Activated CD4-positive, alpha-beta T cell treated with anti-CD3 and anti-CD28 coated beads, Interleukin-2, Interleukin-6, amounts not matched to agents 100 ng/mL and 50 ng/mL, durations not matched to agents 16 hours and 8 hours (primary cell): ENCODE measurements at regions not wholly inside any gene's neighbourhood (a gene's known extent, or its start where the extent isn't known, plus 50 kb on each side); places are given as distances from the start of the nearest gene placed in this dataset.

ENCODE experiments used
- DNase-seq: peaks from one replicate; pipeline ENCODE4 v3.0.0-alpha.2; 2020

GRCh38 chr18:2082676-2083075 lies 488.6 kb downstream of the METTL4 start:
- no peak for DNase-seq

- DNase-seq = peak; percentile 21
These were observed 487.6 kb downstream of the METTL4 start for GRCh38 chr18:2083691-2084090.

GRCh38 chr18:2086439-2086838 lies 484.9 kb downstream of the METTL4 start:
- DNase-seq = no peak

- DNase-seq = no peak
These were observed 483.2 kb downstream of the METTL4 start for GRCh38 chr18:2087877-2088673.

- no peak for DNase-seq
These were observed 481.9 kb downstream of the METTL4 start for GRCh38 chr18:2089396-2089795.

- DNase-seq = no peak
These were observed 479.4 kb downstream of the METTL4 start for GRCh38 chr18:2091937-2092336.

- no peak for DNase-seq
These were observed 474.8 kb downstream of the METTL4 start for GRCh38 chr18:2096551-2096950.

- DNase-seq = no peak
These were observed 470.6 kb downstream of the METTL4 start for GRCh38 chr18:2100694-2101213.

- DNase-seq = no peak
These were observed 469.3 kb downstream of the METTL4 start for GRCh38 chr18:2102022-2102421.

- no peak for DNase-seq
These were observed 468.0 kb downstream of the METTL4 start for GRCh38 chr18:2103299-2103698.

GRCh38 chr18:2104620-2105462 lies 466.5 kb downstream of the METTL4 start:
- DNase-seq = peak; percentile 59

- no peak for DNase-seq
These were observed 462.7 kb downstream of the METTL4 start for GRCh38 chr18:2108591-2108990.

- DNase-seq = no peak
These were observed 459.8 kb downstream of the METTL4 start for GRCh38 chr18:2111456-2111855.

GRCh38 chr18:2112435-2113045 lies 458.8 kb downstream of the METTL4 start:
- no peak for DNase-seq

- no peak for DNase-seq
These were observed 457.0 kb downstream of the METTL4 start for GRCh38 chr18:2114289-2114688.

GRCh38 chr18:2114765-2115164 lies 456.5 kb downstream of the METTL4 start:
- no peak for DNase-seq

GRCh38 chr18:2121224-2121623 lies 450.1 kb downstream of the METTL4 start:
- DNase-seq = no peak

GRCh38 chr18:2123077-2123476 lies 448.2 kb downstream of the METTL4 start:
- no peak for DNase-seq

GRCh38 chr18:2134364-2134763 lies 436.9 kb downstream of the METTL4 start:
- DNase-seq = no peak

- DNase-seq = no peak
These were observed 436.0 kb downstream of the METTL4 start for GRCh38 chr18:2135309-2135708.

- DNase-seq = no peak
These were observed 432.8 kb downstream of the METTL4 start for GRCh38 chr18:2138552-2138951.

GRCh38 chr18:2139691-2140090 lies 431.6 kb downstream of the METTL4 start:
- DNase-seq = no peak

- no peak for DNase-seq
These were observed 427.7 kb downstream of the METTL4 start for GRCh38 chr18:2143636-2144035.
